ENCODE measurements at regions not wholly inside any gene's neighbourhood (a gene's known extent, or its start where the extent isn't known, plus 50 kb on each side); places are given as distances from the start of the nearest gene placed in this dataset.

GRCh38 chr6:170110201-170111140 lies 180.4 kb downstream of the DLL1 start:
- DNase-seq, result no peak

GRCh38 chr6:170108890-170109587 lies 181.8 kb downstream of the DLL1 start:
- DNase-seq, result no peak

- DNase-seq, result no peak
These were observed 182.4 kb downstream of the DLL1 start for GRCh38 chr6:170108456-170108855.

GRCh38 chr6:170107606-170108222 lies 183.2 kb downstream of the DLL1 start:
- DNase-seq, result no peak

GRCh38 chr6:170106906-170107525 lies 183.9 kb downstream of the DLL1 start:
- no peak for DNase-seq

GRCh38 chr6:170102582-170103481 lies 188.0 kb downstream of the DLL1 start:
- no peak for DNase-seq

- no peak for DNase-seq
These were observed 188.8 kb downstream of the DLL1 start for GRCh38 chr6:170102038-170102437.

- no peak for DNase-seq
These were observed 189.4 kb downstream of the DLL1 start for GRCh38 chr6:170101281-170102035.

- no peak for DNase-seq
These were observed 190.8 kb downstream of the DLL1 start for GRCh38 chr6:170100046-170100445.

GRCh38 chr6:170099387-170099786 lies 191.5 kb downstream of the DLL1 start:
- no peak for DNase-seq

- DNase-seq, result no peak
These were observed 192.3 kb downstream of the DLL1 start for GRCh38 chr6:170098428-170099170.

GRCh38 chr6:170097505-170098427 lies 193.1 kb downstream of the DLL1 start:
- DNase-seq, result no peak

GRCh38 chr6:170096803-170097504 lies 193.9 kb downstream of the DLL1 start:
- DNase-seq, result no peak

- no peak for DNase-seq
These were observed 194.6 kb downstream of the DLL1 start for GRCh38 chr6:170096191-170096802.

GRCh38 chr6:170095273-170095981 lies 195.5 kb downstream of the DLL1 start:
- no peak for DNase-seq

GRCh38 chr6:170094686-170095272 lies 196.1 kb downstream of the DLL1 start:
- no peak for DNase-seq
